Ovary (tissue), 3 donors: ENCODE measurements at regions not wholly inside any gene's neighbourhood (a gene's known extent, or its start where the extent isn't known, plus 50 kb on each side); places are given as distances from the start of the nearest gene placed in this dataset.

Source experiments
- CTCF ChIP-seq, 3 donors: fragments of 450-650 bp in 2 of 3; fragments of 200-600 bp in 1 of 3; IDR thresholded peaks; one replicate each; pipeline versions ENCODE4 v1.5.1 to v1.8.0; 2016 to 2022; ENCODE audit warnings: antibody characterized with exemption in 3 of 3, mild to moderate bottlenecking in 1 of 3
- EP300 ChIP-seq: sonication (generic); formaldehyde crosslinking; IDR thresholded peaks from one replicate; pipeline ENCODE4 v1.6.1; 2017; ENCODE audit warnings: antibody characterized with exemption
- POLR2A ChIP-seq: fragments of 450-650 bp; IDR thresholded peaks from one replicate; pipeline ENCODE4 v1.6.1; 2017; ENCODE audit warnings: antibody characterized with exemption, mild to moderate bottlenecking, moderate library complexity
- donor health status: DM: no; HTN: no; CAD: no.

- TF ChIP-seq POLR2A (no peak), CTCF (IDR thresholded peaks at IDR 0.05) (no peak), EP300 (no peak)
Measured at GRCh38 chr18:1599196-1599595, 694.5 kb downstream of the ADCYAP1 start.
